ENCODE measurements at regions not wholly inside any gene's neighbourhood (a gene's known extent, or its start where the extent isn't known, plus 50 kb on each side); places are given as distances from the start of the nearest gene placed in this dataset.

GRCh38 chr5:152331718-152332117, 73.4 kb downstream of the NMUR2 start:
- Histone ChIP-seq H3K9me3 (ENCODE audit: control insufficient read depth, insufficient read depth, low read depth, low read length) (no peaks in the 10 kb centered on the region), H3K4me2 (ENCODE audit: extremely low read depth, insufficient read depth, low read length) (no peak overlapping the region), H3K4me1 (ENCODE audit: control insufficient read depth, extremely low read depth, insufficient read depth, low read length) (no peaks in the 10 kb centered on the region), H4K20me1 (ENCODE audit: control insufficient read depth, extremely low read depth, insufficient read depth, low read length) (no peaks in the 10 kb centered on the region), H3K27me3 (ENCODE audit: control insufficient read depth, insufficient read depth, low read length) (no peaks in the 10 kb centered on the region), H3K9ac (ENCODE audit: insufficient read depth, low read length) (no peak overlapping the region), H3K36me3 (ENCODE audit: control insufficient read depth, insufficient read depth, low read length) (no peaks in the 10 kb centered on the region), H3K4me3 (replicated peaks in 1 of 4; ENCODE audit: control extremely low read depth in 1 of 4, insufficient read depth in 1 of 4, low read depth in 3 of 4, low read length in 4 of 4) (no peak overlapping the region), H3K79me2 (ENCODE audit: control insufficient read depth, insufficient read depth, low read length) (no peaks in the 10 kb centered on the region), H2AFZ (ENCODE audit: low read length) (no peak overlapping the region), H3K27ac (ENCODE audit: insufficient read depth, low read length) (no peak overlapping the region)
- no peak for TF ChIP-seq EZH2 (IDR thresholded peaks at IDR 0.05; ENCODE audit: low read length, missing control alignments)
- TF ChIP-seq CTCF (conservative IDR thresholded peaks at IDR 0.05 in 1 of 2, IDR thresholded peaks at IDR 0.05 in 1 of 2; ENCODE audit: low read depth in 1 of 2, low read length in 2 of 2) = no peak
- no peak for DNase-seq (ENCODE audit: low read depth in 2 of 2)

GRCh38 chr5:152331006-152331405, 74.1 kb downstream of the NMUR2 start:
- DNase-seq (ENCODE audit: low read depth in 2 of 2) = no peak
- Histone ChIP-seq H3K9me3 (ENCODE audit: control insufficient read depth, insufficient read depth, low read depth, low read length) (no peaks in the 10 kb centered on the region), H3K27me3 (ENCODE audit: control insufficient read depth, insufficient read depth, low read length) (no peaks in the 10 kb centered on the region), H3K27ac (ENCODE audit: insufficient read depth, low read length) (no peak overlapping the region), H3K36me3 (ENCODE audit: control insufficient read depth, insufficient read depth, low read length) (no peaks in the 10 kb centered on the region), H2AFZ (ENCODE audit: low read length) (no peak overlapping the region), H3K4me2 (ENCODE audit: extremely low read depth, insufficient read depth, low read length) (no peak overlapping the region), H3K4me1 (ENCODE audit: control insufficient read depth, extremely low read depth, insufficient read depth, low read length) (no peaks in the 10 kb centered on the region), H4K20me1 (ENCODE audit: control insufficient read depth, extremely low read depth, insufficient read depth, low read length) (no peaks in the 10 kb centered on the region), H3K9ac (ENCODE audit: insufficient read depth, low read length) (no peak overlapping the region), H3K79me2 (ENCODE audit: control insufficient read depth, insufficient read depth, low read length) (no peaks in the 10 kb centered on the region), H3K4me3 (replicated peaks in 1 of 4; ENCODE audit: control extremely low read depth in 1 of 4, insufficient read depth in 1 of 4, low read depth in 3 of 4, low read length in 4 of 4) (no peak overlapping the region)
- TF ChIP-seq EZH2 (IDR thresholded peaks at IDR 0.05; ENCODE audit: low read length, missing control alignments) = no peak
- TF ChIP-seq CTCF (conservative IDR thresholded peaks at IDR 0.05 in 1 of 2, IDR thresholded peaks at IDR 0.05 in 1 of 2; ENCODE audit: low read depth in 1 of 2, low read length in 2 of 2) = no peak

- no peaks in the 10 kb centered on the region for H3K4me1 ChIP-seq (ENCODE audit: control insufficient read depth, extremely low read depth, insufficient read depth, low read length)
Measured at GRCh38 chr5:152329761-152330283, 75.3 kb downstream of the NMUR2 start.

More at GRCh38 chr5:152329761-152330283, 75.3 kb downstream of the NMUR2 start:
- TF ChIP-seq CTCF (conservative IDR thresholded peaks at IDR 0.05 in 1 of 2, IDR thresholded peaks at IDR 0.05 in 1 of 2; ENCODE audit: low read depth in 1 of 2, low read length in 2 of 2) = no peak
- no peak for TF ChIP-seq EZH2 (IDR thresholded peaks at IDR 0.05; ENCODE audit: low read length, missing control alignments)
- Histone ChIP-seq H3K36me3 (ENCODE audit: control insufficient read depth, insufficient read depth, low read length) (no peaks in the 10 kb centered on the region), H3K4me3 (replicated peaks in 1 of 4; ENCODE audit: control extremely low read depth in 1 of 4, insufficient read depth in 1 of 4, low read depth in 3 of 4, low read length in 4 of 4) (no peak overlapping the region), H3K9ac (ENCODE audit: insufficient read depth, low read length) (no peak overlapping the region), H3K9me3 (ENCODE audit: control insufficient read depth, insufficient read depth, low read depth, low read length) (no peaks in the 10 kb centered on the region), H4K20me1 (ENCODE audit: control insufficient read depth, extremely low read depth, insufficient read depth, low read length) (no peaks in the 10 kb centered on the region), H3K27me3 (ENCODE audit: control insufficient read depth, insufficient read depth, low read length) (no peaks in the 10 kb centered on the region), H3K4me2 (ENCODE audit: extremely low read depth, insufficient read depth, low read length) (no peak overlapping the region), H2AFZ (ENCODE audit: low read length) (no peak overlapping the region), H3K79me2 (ENCODE audit: control insufficient read depth, insufficient read depth, low read length) (no peaks in the 10 kb centered on the region), H3K27ac (ENCODE audit: insufficient read depth, low read length) (no peak overlapping the region)
- no peak for DNase-seq (ENCODE audit: low read depth in 2 of 2)

Measured in fibroblast of lung (primary cell).